NCI-H128 (cell line): ENCODE measurements at regions not wholly inside any gene's neighbourhood (a gene's known extent, or its start where the extent isn't known, plus 50 kb on each side); places are given as distances from the start of the nearest gene placed in this dataset.

Experiments used
- DNase-seq: peaks from one replicate; lab custom pipeline; 2025; ENCODE audit not compliant: unreplicated experiment; lab: John Stamatoyannopoulos, UW

DNA sequence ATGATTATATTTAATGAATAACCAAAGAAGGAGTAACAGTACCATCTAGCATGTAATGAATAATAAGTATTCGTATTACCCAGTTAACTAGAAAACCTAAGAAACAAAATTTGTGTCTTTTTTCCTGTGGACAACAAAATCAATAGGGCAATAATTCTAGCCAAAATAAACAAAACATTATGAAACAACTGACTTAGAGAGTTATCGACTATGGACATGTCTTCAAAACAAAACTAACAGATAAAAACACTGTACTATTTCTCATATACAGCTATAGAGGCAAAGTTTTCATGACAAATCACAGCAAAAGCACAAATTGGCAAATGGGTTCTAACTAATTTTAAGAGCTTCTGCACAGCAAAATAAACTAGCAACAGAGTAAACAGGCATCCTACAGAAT is 224.1 kb downstream of the ALX1 start:
- no peak for DNase-seq

DNA sequence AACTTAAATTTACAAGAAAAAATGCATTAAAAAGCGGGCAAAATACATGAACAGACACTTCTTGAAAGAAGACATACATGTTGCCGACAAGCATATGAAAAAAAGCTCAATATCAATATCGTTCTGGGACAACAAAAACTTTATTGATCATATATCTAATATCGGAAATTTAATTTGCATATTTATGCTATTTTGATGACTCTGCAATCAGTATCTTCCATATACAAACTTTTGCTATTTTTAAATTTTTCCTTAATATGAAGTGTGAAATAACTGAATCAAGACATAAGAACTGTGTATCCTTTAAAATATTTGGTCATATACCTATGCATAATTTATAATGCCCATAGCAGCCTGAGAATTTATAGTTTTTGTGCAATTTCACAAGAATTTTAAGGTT is 224.6 kb downstream of the ALX1 start:
- DNase-seq: no peak

DNA sequence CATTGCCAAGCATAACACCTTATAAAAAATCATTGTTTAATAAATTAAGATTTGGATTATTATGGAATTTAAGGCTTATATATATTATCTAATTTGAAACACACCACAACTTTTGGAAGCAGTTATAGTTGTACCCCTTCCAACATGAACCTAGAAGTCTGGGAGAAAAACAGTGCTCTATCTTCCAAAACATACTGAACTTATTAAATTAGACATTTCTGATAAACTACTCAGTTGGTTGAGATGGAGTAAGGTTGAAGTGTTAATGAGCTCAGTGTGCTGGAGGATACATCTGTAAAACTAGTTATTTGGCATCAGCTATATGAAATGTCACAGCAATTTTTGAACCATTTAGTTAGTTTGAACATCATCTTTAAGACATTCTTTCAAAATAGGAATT is 227.4 kb downstream of the ALX1 start:
- DNase-seq: no peak

DNA sequence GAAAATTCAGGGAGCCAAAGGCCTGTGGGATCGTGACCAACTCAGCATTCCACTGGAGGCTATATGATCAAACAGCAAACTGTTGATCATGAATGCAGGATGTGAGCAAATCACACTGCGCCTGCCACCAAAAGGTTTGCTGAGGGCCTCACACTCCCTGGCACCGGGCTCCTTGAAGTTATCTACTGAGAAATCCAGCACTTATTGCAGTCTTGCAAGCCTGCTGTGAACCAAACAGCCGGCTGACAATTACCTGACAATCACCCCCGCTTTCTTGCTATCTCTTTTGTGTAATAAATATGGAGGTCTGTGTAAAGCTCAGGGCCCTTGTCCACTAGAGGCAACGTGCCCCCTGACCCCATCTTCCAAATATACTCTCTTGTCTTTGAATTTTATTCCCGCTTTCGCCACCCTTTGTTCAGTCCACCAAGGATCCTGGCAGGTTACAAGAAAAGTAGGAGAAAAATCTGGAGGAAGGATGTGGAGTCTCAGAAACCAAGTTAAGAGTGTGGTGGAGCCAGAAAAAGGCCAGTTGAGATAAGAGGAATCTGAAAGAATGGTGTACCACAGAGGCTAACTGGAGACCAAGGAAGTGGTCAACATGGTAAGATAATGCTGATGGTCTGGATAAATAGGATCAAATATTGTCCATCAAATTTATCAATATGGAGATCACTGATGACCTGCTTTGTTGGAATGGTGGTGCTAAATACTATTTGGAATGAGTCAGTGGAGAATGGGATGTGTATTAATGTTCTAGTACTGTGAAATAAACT is 229.2 kb downstream of the ALX1 start:
- DNase-seq: no peak

DNA sequence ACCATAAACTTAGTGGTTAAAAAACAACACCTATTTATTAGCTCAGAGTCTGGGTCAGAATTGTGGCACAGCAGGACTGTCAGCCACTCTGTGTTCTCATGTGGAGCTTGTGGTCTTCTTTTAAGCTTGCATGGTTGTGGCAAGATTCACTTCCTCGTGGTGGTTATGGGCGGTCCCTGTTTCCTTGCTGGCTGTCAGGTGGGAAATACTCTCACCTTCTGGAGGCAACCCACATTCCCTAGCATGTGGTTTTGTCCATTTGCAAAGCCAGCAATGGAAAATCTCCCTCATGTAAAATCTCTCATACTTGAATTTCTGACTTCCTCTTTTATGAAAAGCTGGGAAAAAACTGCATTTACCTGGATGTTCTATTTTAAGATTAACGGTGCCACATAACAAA is 229.8 kb downstream of the ALX1 start:
- DNase-seq: no peak

DNA sequence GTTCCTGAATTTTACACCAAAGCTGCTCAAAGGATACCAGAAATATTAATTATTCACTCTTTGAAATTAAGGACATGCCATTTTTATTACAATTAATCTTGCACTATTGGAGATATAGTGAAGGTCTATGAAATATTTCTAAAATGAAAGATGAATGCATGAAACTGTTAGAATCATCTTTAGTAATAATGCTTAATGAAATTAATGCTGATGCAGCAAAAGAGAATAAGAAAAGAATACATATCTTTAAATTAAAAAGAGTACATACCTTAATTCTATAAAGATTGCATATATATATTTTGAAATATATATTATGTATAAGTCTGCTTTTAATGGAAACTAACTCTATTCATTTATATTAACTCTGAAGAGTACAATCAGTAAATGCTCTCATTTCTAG is 236.0 kb downstream of the ALX1 start:
- no peak for DNase-seq

DNA sequence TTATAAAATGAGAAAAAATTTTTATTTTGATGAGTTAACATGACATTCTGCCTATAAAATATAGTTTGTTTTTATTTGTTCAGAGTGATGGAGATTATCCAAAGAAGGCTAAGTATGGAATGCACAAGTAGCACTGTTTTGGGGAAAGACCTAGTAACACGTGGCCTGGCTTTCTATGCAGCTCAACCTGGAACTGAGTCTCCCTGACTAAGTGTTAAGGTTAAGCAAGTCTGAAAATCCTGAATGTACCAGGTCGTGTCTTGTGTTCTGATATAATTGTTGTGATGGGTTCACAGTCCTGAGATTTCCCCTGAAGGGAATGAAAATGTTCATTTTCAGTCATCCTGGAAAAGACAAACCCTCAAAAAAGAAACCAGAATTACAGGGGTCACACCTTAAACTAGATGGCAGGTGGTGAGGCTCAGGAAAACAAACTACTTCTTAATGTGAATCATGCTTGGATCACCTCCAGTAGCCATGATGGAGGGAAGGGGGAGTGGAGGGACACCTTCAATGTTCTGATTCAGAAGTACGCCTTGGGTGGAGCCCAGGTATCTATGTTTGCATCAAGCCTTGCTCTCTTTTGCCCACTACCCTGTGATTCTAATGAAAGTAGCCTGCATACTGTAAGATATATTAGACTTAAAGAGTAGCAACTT is 236.8 kb downstream of the ALX1 start:
- DNase-seq: no peak

DNA sequence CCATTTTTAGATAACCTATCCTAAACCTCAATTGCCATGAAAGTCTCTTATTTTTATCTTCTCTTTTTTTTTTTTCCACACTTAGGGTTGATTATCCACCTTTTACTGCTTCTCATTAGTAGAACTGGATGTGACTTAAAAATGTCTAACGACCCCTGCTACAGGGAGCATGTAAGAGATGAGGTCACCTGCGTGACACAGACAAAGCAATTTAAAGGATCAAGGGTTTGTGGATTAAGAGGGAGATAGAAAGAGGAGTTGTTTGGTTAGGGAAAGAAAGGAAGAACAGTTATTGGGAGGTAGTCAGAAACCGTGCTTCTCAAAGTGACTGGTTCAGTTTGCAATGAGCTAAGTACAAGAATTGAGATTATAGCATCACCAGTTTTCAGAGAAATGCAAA is 239.1 kb downstream of the ALX1 start:
- DNase-seq: no peak

DNA sequence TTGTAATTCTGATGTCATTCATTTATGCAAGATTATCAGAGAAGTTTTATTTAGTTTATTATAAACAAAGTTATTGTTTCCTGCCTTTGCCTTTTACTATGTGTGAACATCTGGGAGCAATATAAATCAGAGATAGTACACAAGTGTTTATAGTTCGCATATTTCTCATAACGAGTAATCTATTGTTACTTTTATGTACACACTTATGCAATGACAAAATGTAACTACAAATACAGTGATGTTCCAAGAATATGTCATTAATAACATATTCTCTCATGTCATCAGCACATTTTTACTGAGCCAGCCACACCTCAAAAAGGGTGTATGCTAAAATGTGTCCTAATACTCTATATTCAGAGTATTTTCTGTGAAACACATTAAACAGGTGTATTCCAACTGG is 243.2 kb downstream of the ALX1 start:
- no peak for DNase-seq

DNA sequence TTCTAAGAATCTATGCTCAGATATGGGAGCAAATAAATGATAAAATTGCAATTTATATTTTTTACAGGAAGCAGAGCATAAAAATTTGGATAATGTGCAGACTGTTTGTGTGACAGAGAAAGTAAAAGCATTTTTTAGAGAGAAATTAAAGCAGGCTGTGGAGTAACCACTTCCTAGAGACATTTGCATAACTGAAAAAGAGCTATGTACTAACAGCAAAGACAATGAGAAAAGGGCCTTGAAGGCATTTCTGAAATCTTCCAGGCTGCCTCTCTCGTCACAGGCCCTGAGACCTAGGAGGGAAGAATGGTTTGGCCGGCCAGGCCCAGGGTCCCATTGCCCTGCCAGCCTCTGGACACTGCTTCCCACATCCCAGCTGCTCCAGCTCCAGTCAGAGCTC is 247.2 kb downstream of the ALX1 start:
- no peak for DNase-seq

DNA sequence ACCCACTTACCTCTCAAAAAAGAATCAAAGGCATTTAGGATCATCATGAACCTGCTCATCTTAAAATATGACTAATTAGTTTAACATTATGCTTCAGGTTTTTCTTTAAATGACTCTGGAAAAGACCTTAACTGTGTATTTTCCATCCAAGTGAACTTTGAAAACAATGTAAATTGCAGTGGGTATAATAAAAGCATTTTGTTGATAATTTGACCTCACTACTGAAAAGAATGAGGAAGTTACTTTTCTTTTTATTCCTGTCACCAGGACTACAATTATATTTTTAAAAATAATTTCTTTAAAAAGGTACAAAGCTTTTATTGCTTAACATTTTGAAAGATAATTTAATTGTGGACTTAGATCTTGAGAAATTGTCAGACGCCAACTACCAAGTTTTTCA is 249.9 kb downstream of the ALX1 start:
- DNase-seq: no peak

DNA sequence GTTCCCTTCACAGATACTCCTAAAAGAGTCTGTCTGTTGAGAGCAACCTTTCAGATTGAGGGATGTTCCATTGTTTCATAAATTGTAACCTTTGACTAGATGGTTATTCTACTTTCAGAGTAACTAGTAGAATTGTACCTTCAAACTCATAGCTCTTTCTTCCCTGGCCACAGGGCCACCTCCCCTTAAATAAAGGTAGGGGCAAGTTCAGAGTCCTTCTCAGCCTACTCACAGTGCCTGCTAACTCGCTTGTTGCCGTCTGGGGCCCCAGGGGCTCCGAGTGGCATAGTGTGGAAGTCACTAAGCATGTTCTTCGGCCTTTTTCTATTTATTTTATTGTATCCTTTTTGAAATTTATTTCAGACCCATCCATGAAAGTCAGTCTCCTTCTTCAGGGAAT is 250.4 kb downstream of the ALX1 start:
- DNase-seq: no peak

DNA sequence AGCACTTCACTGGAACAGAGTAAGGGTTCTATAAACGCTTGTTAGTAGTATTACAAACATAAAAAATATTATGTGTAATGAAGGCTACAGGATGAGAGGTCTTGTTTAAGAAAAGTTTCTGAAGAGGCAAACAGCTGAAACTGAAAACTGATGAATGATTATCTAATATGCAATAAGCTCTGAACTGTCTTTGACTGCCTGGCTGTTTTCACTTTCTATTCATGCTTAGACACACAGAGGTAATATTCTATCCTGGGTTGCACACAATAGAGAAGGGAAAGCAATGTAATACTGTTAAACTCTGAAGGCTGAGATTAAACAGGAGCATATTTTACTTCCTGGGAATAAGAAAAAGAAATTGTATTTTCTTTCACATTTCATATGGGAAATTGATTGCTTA is 251.3 kb downstream of the ALX1 start:
- DNase-seq: no peak

DNA sequence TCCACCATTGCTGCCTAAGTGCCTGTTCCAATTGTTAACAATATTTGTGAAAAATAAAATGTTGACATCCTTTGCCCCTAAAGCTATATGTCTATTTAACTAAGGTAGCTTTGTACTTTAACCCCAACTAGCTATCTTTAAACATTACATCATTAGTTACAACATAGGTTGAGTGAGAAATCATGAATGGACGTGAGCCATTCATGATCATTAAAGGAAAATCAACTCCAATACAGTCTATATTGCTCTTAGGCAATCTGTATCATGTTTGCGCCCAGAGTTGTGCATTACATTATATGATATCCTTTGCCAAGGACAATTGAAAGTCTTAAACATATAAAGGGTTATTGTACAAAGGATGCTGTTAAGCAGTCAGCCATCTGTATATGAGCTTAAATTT is 269.6 kb downstream of the ALX1 start:
- no peak for DNase-seq

DNA sequence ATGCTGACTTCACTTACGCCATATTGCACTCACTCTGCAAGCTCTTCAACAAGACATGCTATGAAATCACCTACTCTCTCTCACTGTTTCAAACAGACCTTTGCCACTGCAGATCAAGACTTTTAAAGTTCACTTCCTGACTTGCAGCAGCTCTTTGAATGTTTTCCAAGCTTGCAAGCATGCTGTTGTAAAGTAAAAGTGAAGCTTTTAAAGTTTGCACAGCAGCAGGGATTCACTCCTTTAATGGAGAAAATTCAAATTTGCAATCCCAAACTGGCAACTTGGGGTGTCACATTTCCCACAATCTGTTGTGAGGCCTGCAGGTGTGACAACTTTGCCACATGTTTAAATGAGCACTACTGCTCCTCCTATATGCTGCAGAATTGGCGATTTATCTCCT is 270.9 kb downstream of the ALX1 start:
- DNase-seq: no peak

DNA sequence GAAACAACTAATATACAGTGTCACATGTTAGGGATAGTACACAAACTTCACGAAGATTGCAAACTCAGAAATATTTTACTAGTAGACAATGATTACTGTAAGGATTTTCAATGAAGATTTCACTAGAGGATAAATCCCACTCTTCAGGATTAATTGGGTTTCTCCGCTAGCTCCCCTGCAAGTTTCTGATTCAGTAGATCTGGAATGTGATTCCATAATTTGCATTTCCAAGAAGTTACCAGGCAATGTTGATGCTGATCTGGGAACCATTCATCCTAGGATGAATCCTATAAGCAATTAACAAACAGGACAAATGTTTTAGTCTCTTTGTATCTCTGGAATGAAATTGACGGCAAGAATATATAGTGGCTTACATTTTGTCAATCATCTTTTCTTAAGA is 272.4 kb downstream of the ALX1 start:
- DNase-seq: no peak

DNA sequence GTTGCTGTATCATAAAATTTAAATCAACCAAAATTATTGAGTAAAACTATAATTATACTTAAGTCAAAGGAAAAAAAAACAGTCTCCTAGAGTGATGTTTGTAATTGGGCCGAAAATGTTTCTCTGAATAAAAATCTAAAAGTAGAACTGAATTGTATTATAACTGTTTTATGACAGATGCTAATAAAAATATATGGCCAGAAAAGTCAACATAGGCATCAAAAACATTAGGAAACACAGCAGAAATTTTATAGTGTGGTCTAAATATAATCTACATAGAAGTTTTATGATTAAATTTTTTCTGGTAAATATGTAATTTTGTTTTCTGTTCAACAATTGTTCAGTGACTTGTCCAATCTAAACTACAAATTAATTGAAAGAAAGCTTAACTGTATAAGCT is 277.8 kb downstream of the ALX1 start:
- DNase-seq: no peak

DNA sequence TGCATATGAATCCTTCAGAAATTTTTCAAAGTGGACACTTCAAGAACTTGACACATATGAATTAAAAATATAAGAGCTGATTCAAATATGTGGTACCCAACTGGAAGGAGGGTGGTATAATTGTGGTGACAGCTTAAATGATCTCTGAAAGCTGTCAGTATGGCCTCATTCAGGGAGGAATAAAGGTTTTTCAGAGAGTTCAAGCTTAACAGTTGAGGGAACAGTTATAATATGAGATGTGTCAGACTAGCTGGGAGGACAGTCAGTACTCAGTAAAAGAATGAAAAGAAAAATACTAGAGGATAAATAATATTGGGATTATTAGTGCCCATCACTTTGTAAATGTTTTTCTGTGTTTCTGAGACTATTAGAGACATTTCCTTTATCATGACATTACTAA is 277.5 kb downstream of the RASSF9 start:
- DNase-seq: no peak

DNA sequence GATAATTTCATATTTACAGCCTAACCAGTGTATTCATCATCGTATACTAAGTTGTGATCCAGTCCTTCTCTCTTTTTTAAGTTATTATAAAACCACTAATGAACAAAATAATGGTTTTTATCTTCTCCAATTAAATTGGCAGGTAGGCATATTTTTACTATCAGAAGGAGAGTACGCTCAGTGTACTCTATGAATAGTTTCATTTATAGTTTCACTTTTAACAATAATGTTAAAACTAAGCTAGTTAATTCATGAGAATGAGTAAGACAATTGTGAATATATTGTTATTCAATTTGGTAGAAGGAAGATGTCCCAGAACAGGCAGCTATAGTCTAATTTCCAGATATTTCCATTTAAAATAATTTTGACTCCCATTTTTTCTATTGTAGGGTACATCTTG is 277.1 kb downstream of the RASSF9 start:
- no peak for DNase-seq

DNA sequence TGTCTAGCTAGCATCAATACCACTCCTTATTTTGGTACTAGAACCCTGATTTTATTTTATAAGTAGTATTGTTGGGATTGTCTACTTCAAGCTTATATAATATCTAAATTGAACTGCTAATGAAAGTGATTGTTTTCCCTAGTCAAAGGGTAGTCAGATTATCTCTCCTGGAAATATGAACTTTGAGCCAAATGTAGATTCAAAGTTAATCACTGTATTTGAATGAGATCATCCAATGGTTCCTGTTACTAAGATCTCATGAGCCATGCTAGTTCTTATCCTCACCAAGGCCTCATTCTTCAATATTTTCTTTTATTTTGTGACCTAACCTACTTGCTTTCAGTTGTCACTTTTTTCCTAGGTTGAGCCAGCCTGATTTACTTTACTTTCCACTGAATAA is 276.7 kb downstream of the RASSF9 start:
- DNase-seq: no peak

DNA sequence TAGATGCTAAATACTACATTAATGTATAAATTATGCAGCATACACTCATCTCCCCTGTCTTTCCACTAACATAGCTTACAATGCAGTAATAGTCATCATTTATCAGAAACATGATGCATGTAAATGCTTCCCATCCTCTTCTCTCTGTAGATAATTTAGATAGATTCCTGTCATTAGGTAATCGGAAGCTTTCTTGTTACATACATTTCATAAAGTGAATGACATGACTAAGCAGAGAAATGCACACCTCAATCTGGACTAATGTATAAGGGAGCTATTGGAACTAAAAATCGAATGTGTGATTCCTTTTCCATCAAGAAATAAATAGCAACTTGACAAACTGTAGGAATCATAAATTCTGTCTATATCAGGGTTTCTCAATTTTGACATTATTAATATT is 273.4 kb downstream of the RASSF9 start:
- no peak for DNase-seq

DNA sequence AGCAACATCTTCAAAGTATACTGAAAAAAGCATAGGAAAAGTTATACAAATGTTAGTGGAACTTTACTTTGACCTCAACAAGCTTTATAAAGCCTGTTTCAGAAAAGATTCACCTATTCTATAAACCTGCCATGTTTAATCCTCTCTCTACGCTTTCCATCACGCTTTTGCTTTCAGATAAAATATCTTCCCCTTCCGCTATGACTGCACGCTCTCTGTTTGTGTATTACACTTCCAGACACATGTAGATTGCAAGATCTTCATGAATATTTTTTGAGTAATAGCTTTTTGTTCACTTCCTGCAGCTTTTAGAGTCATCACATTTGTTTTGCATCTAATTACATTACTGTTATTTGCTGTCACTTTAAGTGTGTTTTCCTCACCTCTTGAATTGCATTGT is 271.4 kb downstream of the RASSF9 start:
- DNase-seq: no peak
